Hepatocyte (in vitro differentiated cells): ENCODE measurements at regions not wholly inside any gene's neighbourhood (a gene's known extent, or its start where the extent isn't known, plus 50 kb on each side); places are given as distances from the start of the nearest gene placed in this dataset.

Source experiments
- CTCF ChIP-seq: fragments of 200-600 bp; sonication (generic); IDR thresholded peaks from 2 replicates; pipeline ENCODE4 v1.5.1; 2016; ENCODE audit warnings: antibody characterized with exemption, mild to moderate bottlenecking; ENCODE audit not compliant: poor library complexity
- EZH2 ChIP-seq: fragments of 200-600 bp; sonication (generic); IDR thresholded peaks from 2 replicates; pipeline ENCODE4 v1.6.1; 2016; ENCODE audit warnings: antibody characterized with exemption, mild to moderate bottlenecking, borderline replicate concordance
- EZH2phosphoT487 ChIP-seq: fragments of 200-600 bp; sonication (generic); IDR thresholded peaks from one replicate; pipeline ENCODE4 v1.6.1; 2018; ENCODE audit warnings: antibody characterized with exemption, mild to moderate bottlenecking, low read depth, moderate library complexity; ENCODE audit not compliant: unreplicated experiment, severe bottlenecking

GRCh38 chr10:27439101-27439500 is 65.0 kb upstream of the RAB18 start:
- TF ChIP-seq EZH2 (no peak), CTCF (no peak), EZH2phosphoT487 (no peak)
